ENCODE measurements at regions not wholly inside any gene's neighbourhood (a gene's known extent, or its start where the extent isn't known, plus 50 kb on each side); places are given as distances from the start of the nearest gene placed in this dataset.

DNA sequence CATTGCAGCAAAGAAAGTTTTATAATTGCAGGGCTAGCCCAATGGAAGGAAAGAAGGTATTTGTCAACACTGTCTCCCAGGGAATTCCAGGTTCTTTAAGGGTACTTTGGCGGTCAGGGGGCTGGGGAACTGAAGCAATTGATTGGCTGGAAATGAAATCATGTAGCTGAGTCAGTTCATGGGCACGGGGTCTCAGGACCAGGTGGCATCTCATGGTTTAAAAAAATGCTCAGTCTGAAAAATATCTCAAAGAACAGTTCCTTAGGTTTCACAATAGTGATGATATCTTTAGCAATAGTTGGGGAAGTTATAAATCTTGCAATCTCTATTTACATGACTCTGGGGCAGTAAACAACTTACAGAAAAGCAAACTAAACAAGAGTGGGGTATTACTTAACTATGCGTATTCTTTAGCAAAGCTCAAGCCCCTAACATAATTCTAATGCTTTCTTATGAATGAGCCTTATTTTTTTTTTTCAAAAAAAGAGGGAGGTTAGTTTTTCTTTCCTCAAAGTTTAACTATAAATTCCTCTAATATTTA lies 376.9 kb upstream of the NRG3 start:
- TF ChIP-seq YY1 (IDR thresholded peaks at IDR 0.05; ENCODE audit: low read depth) (no peak), CEBPB (IDR thresholded peaks at IDR 0.05) (no peak), RAD21 (IDR thresholded peaks at IDR 0.05; ENCODE audit: low read depth) (no peak), EP300 (IDR thresholded peaks at IDR 0.05; ENCODE audit: borderline replicate concordance) (no peak), ZBTB7A (IDR thresholded peaks at IDR 0.05; ENCODE audit: low read depth) (no peak), CREB1 (IDR thresholded peaks at IDR 0.05; ENCODE audit: low read depth) (no peak), NFIC (IDR thresholded peaks at IDR 0.05) (no peak), MAX (IDR thresholded peaks at IDR 0.05) (no peak), TCF12 (IDR thresholded peaks at IDR 0.05; ENCODE audit: low read depth) (no peak), EGR1 (IDR thresholded peaks at IDR 0.05) (no peak), TAF1 (IDR thresholded peaks at IDR 0.05; ENCODE audit: low read depth) (no peak), FOXM1 (IDR thresholded peaks at IDR 0.05; ENCODE audit: borderline replicate concordance, low read depth) (no peak), TEAD4 (IDR thresholded peaks at IDR 0.05) (no peak)
- TF ChIP-seq, protein P1, sequence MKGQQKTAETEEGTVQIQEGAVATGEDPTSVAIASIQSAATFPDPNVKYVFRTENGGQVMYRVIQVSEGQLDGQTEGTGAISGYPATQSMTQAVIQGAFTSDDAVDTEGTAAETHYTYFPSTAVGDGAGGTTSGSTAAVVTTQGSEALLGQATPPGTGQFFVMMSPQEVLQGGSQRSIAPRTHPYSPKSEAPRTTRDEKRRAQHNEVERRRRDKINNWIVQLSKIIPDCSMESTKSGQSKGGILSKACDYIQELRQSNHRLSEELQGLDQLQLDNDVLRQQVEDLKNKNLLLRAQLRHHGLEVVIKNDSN (IDR thresholded peaks at IDR 0.05): no peak
- TF ChIP-seq, protein P2, sequence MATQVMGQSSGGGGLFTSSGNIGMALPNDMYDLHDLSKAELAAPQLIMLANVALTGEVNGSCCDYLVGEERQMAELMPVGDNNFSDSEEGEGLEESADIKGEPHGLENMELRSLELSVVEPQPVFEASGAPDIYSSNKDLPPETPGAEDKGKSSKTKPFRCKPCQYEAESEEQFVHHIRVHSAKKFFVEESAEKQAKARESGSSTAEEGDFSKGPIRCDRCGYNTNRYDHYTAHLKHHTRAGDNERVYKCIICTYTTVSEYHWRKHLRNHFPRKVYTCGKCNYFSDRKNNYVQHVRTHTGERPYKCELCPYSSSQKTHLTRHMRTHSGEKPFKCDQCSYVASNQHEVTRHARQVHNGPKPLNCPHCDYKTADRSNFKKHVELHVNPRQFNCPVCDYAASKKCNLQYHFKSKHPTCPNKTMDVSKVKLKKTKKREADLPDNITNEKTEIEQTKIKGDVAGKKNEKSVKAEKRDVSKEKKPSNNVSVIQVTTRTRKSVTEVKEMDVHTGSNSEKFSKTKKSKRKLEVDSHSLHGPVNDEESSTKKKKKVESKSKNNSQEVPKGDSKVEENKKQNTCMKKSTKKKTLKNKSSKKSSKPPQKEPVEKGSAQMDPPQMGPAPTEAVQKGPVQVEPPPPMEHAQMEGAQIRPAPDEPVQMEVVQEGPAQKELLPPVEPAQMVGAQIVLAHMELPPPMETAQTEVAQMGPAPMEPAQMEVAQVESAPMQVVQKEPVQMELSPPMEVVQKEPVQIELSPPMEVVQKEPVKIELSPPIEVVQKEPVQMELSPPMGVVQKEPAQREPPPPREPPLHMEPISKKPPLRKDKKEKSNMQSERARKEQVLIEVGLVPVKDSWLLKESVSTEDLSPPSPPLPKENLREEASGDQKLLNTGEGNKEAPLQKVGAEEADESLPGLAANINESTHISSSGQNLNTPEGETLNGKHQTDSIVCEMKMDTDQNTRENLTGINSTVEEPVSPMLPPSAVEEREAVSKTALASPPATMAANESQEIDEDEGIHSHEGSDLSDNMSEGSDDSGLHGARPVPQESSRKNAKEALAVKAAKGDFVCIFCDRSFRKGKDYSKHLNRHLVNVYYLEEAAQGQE (IDR thresholded peaks at IDR 0.05; ENCODE audit: low read depth): no peak

- TF ChIP-seq CEBPB (IDR thresholded peaks at IDR 0.05) (no peak), YY1 (IDR thresholded peaks at IDR 0.05; ENCODE audit: low read depth) (no peak), EP300 (IDR thresholded peaks at IDR 0.05; ENCODE audit: borderline replicate concordance) (no peak), TCF12 (IDR thresholded peaks at IDR 0.05; ENCODE audit: low read depth) (no peak), TEAD4 (IDR thresholded peaks at IDR 0.05) (no peak), FOXM1 (IDR thresholded peaks at IDR 0.05; ENCODE audit: borderline replicate concordance, low read depth) (no peak), CREB1 (IDR thresholded peaks at IDR 0.05; ENCODE audit: low read depth) (no peak), NFIC (IDR thresholded peaks at IDR 0.05) (no peak), MAX (IDR thresholded peaks at IDR 0.05) (no peak), EGR1 (IDR thresholded peaks at IDR 0.05) (no peak), RAD21 (IDR thresholded peaks at IDR 0.05; ENCODE audit: low read depth) (no peak)
- TF ChIP-seq, protein P2 (IDR thresholded peaks at IDR 0.05; ENCODE audit: low read depth): no peak
- TF ChIP-seq, protein P1 (IDR thresholded peaks at IDR 0.05): no peak
Measured at GRCh38 chr10:81502677-81503359, 372.2 kb upstream of the NRG3 start.

DNA sequence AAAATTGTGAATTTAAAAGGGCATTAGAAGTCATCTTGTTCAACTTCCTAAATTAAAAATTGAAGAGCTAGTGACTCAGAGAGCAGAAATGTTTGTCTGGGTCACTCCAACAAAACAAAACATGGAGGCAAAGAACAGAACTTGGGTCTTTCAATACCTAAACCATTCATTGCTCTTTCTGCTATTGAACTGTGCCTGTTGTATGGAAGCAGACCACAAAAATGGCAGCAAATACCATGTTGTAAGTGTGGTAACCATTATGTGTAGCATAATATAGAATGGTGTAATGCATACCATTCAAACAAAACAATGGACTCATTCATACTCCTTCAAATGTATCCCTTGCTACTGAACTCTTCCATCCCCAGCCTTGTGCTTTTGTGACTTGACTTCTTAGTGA lies 360.2 kb upstream of the NRG3 start:
- TF ChIP-seq NFIC (IDR thresholded peaks at IDR 0.05) (no peak), TCF12 (IDR thresholded peaks at IDR 0.05; ENCODE audit: low read depth) (no peak), CEBPB (IDR thresholded peaks at IDR 0.05) (no peak), TAF1 (IDR thresholded peaks at IDR 0.05; ENCODE audit: low read depth) (no peak), YY1 (IDR thresholded peaks at IDR 0.05; ENCODE audit: low read depth) (no peak), FOXM1 (IDR thresholded peaks at IDR 0.05; ENCODE audit: borderline replicate concordance, low read depth) (no peak)
- TF ChIP-seq, protein P1 (IDR thresholded peaks at IDR 0.05): no peak
- TF ChIP-seq, protein P2 (IDR thresholded peaks at IDR 0.05; ENCODE audit: low read depth): no peak

DNA sequence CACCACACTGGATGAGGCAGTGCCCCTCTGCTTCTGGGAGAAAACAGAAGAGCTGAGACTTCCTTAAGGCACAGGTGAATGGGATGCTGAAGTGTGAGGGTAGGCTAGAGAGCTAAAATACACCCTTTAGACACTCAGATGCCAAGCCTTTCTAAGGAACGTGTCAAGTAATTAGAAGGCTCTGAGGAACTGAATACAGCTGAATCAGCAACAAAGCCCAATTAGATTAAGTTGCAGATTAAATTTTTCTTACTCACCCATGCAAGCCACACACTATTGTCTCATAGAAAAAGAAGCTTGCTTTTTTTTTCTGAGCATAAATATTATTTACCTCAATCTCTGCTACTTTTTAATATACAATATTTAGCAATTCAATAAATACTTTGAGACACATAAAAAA lies 354.3 kb upstream of the NRG3 start:
- TF ChIP-seq TEAD4 (IDR thresholded peaks at IDR 0.05) (no peak), ZBTB7A (IDR thresholded peaks at IDR 0.05; ENCODE audit: low read depth) (no peak), RAD21 (IDR thresholded peaks at IDR 0.05; ENCODE audit: low read depth) (no peak), EGR1 (IDR thresholded peaks at IDR 0.05) (no peak), YY1 (IDR thresholded peaks at IDR 0.05; ENCODE audit: low read depth) (no peak), CREB1 (IDR thresholded peaks at IDR 0.05; ENCODE audit: low read depth) (no peak), EP300 (IDR thresholded peaks at IDR 0.05; ENCODE audit: borderline replicate concordance) (no peak), FOXM1 (IDR thresholded peaks at IDR 0.05; ENCODE audit: borderline replicate concordance, low read depth) (no peak), MAX (IDR thresholded peaks at IDR 0.05) (no peak), CEBPB (IDR thresholded peaks at IDR 0.05) (no peak), TAF1 (IDR thresholded peaks at IDR 0.05; ENCODE audit: low read depth) (no peak)
- TF ChIP-seq, protein P2 (IDR thresholded peaks at IDR 0.05; ENCODE audit: low read depth): no peak
- TF ChIP-seq, protein P1 (IDR thresholded peaks at IDR 0.05): no peak

Data from Ishikawa (cell line).